ENCODE measurements at regions not wholly inside any gene's neighbourhood (a gene's known extent, or its start where the extent isn't known, plus 50 kb on each side); places are given as distances from the start of the nearest gene placed in this dataset.

- H3K27me3 ChIP-seq (ENCODE audit: control insufficient read depth, insufficient read depth, low read length, poor library complexity, severe bottlenecking), result no peaks in the 10 kb centered on the region
- no peaks in the 10 kb centered on the region for H3K27me3 Mint-ChIP-seq (ENCODE audit: insufficient read depth)
- TF ChIP-seq, protein P1, sequence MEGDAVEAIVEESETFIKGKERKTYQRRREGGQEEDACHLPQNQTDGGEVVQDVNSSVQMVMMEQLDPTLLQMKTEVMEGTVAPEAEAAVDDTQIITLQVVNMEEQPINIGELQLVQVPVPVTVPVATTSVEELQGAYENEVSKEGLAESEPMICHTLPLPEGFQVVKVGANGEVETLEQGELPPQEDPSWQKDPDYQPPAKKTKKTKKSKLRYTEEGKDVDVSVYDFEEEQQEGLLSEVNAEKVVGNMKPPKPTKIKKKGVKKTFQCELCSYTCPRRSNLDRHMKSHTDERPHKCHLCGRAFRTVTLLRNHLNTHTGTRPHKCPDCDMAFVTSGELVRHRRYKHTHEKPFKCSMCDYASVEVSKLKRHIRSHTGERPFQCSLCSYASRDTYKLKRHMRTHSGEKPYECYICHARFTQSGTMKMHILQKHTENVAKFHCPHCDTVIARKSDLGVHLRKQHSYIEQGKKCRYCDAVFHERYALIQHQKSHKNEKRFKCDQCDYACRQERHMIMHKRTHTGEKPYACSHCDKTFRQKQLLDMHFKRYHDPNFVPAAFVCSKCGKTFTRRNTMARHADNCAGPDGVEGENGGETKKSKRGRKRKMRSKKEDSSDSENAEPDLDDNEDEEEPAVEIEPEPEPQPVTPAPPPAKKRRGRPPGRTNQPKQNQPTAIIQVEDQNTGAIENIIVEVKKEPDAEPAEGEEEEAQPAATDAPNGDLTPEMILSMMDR (conservative IDR thresholded peaks at IDR 0.05), result no peak
- no peak for DNase-seq
- H3K36me3 ChIP-seq (ENCODE audit: control insufficient read depth, insufficient read depth, low read length), result no peaks in the 10 kb centered on the region
- H3K4me3 ChIP-seq (ENCODE audit: low read length), result no peak overlapping the region
- no peak overlapping the region for H3K27ac Mint-ChIP-seq
- H3K4me1 ChIP-seq (ENCODE audit: control insufficient read depth, insufficient read depth, low read length), result peaks cover 7% of the 10 kb centered on the region
- no peak overlapping the region for H3K4me3 Mint-ChIP-seq
- no peak overlapping the region for H3K9ac ChIP-seq (ENCODE audit: extremely low read depth, low read length, poor library complexity, severe bottlenecking)
- no peaks in the 10 kb centered on the region for H3K9me3 ChIP-seq (ENCODE audit: control insufficient read depth, low read length)
- no peak overlapping the region for H3K27ac ChIP-seq (ENCODE audit: low read depth, low read length)
- peaks cover 17% of the 10 kb centered on the region for H3K4me1 Mint-ChIP-seq
- WGBS, 2 experiments (ENCODE audit: insufficient coverage in 1 of 2, insufficient read length in 1 of 2), result 89 to 100% methylated on average over 2 of the region's 2 CpGs
- no peaks in the 10 kb centered on the region for H3K36me3 Mint-ChIP-seq (ENCODE audit: low read depth)
- H3K9me3 Mint-ChIP-seq, result peaks cover 4% of the 10 kb centered on the region
Measured at GRCh38 chr1:91623020-91623419, 122.4 kb downstream of the CDC7 start.

GRCh38 chr1:91624331-91624730 is 123.7 kb downstream of the CDC7 start:
- no peak overlapping the region for H3K9ac ChIP-seq (ENCODE audit: extremely low read depth, low read length, poor library complexity, severe bottlenecking)
- no peak overlapping the region for H3K27ac Mint-ChIP-seq
- no peak for DNase-seq
- no peaks in the 10 kb centered on the region for H3K36me3 ChIP-seq (ENCODE audit: control insufficient read depth, insufficient read depth, low read length)
- no peak overlapping the region for H3K4me3 Mint-ChIP-seq
- H3K9me3 ChIP-seq (ENCODE audit: control insufficient read depth, low read length), result no peaks in the 10 kb centered on the region
- H3K9me3 Mint-ChIP-seq, result peaks cover 8% of the 10 kb centered on the region
- H3K27ac ChIP-seq (ENCODE audit: low read depth, low read length), result no peak overlapping the region
- H3K4me3 ChIP-seq (ENCODE audit: low read length), result no peak overlapping the region
- no peaks in the 10 kb centered on the region for H3K27me3 ChIP-seq (ENCODE audit: control insufficient read depth, insufficient read depth, low read length, poor library complexity, severe bottlenecking)
- no peaks in the 10 kb centered on the region for H3K27me3 Mint-ChIP-seq (ENCODE audit: insufficient read depth)
- peaks cover 7% of the 10 kb centered on the region for H3K4me1 ChIP-seq (ENCODE audit: control insufficient read depth, insufficient read depth, low read length)
- TF ChIP-seq, protein P1 (conservative IDR thresholded peaks at IDR 0.05), result no peak
- no peaks in the 10 kb centered on the region for H3K36me3 Mint-ChIP-seq (ENCODE audit: low read depth)
- H3K4me1 Mint-ChIP-seq, result peaks cover 15% of the 10 kb centered on the region
- 93 to 94% methylated on average over 3 to 4 of the region's 4 CpGs for WGBS, 2 experiments (ENCODE audit: insufficient coverage in 1 of 2, insufficient read length in 1 of 2)
